Ishikawa (cell line): ENCODE measurements at regions not wholly inside any gene's neighbourhood (a gene's known extent, or its start where the extent isn't known, plus 50 kb on each side); places are given as distances from the start of the nearest gene placed in this dataset.

Source experiments
- CEBPB ChIP-seq: IDR thresholded peaks from 2 replicates; pipeline ENCODE4 v1.6.1; 2012
- CREB1 ChIP-seq: IDR thresholded peaks from 2 replicates; pipeline ENCODE4 v1.6.1; 2012; ENCODE audit warnings: low read depth
- EGR1 ChIP-seq: IDR thresholded peaks from 2 replicates; pipeline ENCODE4 v1.6.1; 2012
- EP300 ChIP-seq: IDR thresholded peaks from 2 replicates; pipeline ENCODE4 v1.6.1; 2012; ENCODE audit warnings: borderline replicate concordance
- REST ChIP-seq: IDR thresholded peaks from 2 replicates; pipeline ENCODE4 v1.6.1; 2012; ENCODE audit warnings: low read depth, mild to moderate bottlenecking
- TCF12 ChIP-seq: IDR thresholded peaks from 2 replicates; pipeline ENCODE4 v1.6.1; 2012; ENCODE audit warnings: low read depth
- TEAD4 ChIP-seq: IDR thresholded peaks from 2 replicates; pipeline ENCODE4 v1.6.1; 2012
- TF ChIP-seq, protein P1 (sequence below): IDR thresholded peaks from 2 replicates; pipeline ENCODE4 v1.6.1; 2012

GRCh38 chr12:78760906-78761305 is 103.7 kb upstream of the SYT1 start:
- TF ChIP-seq, protein P1, sequence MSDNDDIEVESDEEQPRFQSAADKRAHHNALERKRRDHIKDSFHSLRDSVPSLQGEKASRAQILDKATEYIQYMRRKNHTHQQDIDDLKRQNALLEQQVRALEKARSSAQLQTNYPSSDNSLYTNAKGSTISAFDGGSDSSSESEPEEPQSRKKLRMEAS: no peak
- TF ChIP-seq TCF12 (no peak), CEBPB (no peak), REST (no peak), CREB1 (no peak), TEAD4 (no peak), EP300 (no peak), EGR1 (no peak)
